SU-DHL-6 (cell line): ENCODE measurements at regions not wholly inside any gene's neighbourhood (a gene's known extent, or its start where the extent isn't known, plus 50 kb on each side); places are given as distances from the start of the nearest gene placed in this dataset.

ENCODE experiments used
- H2AFZ ChIP-seq: fragments of 200-600 bp; sonication (generic); 2 replicates; pipeline ENCODE4 v1.6.1; 2014; ENCODE audit warnings: low read depth, mild to moderate bottlenecking, moderate library complexity, mixed read lengths, antibody characterized with exemption, low read length; ENCODE audit not compliant: severe bottlenecking
- H3F3A ChIP-seq: fragments of 200-600 bp; shearing (Covaris generic); 2 replicates; pipeline ENCODE4 v1.6.0; 2016; ENCODE audit warnings: antibody characterized with exemption, mild to moderate bottlenecking; ENCODE audit not compliant: insufficient read depth
- H3K27ac ChIP-seq: fragments of 200-600 bp; sonication (generic); 2 replicates; pipeline ENCODE4 v1.5.1; 2016; ENCODE audit warnings: low read depth, mild to moderate bottlenecking, low read length, moderate library complexity, mixed read lengths
- H3K27me3 ChIP-seq: fragments of 200-600 bp; sonication (generic), shearing (Covaris generic); 2 replicates; pipeline ENCODE4 v1.6.0; 2014; ENCODE audit warnings: mild to moderate bottlenecking, low read length
- H3K36me3 ChIP-seq: fragments of 200-600 bp; sonication (generic); 2 replicates; pipeline ENCODE4 v1.6.1; 2014; ENCODE audit warnings: mild to moderate bottlenecking, low read length, mixed read lengths
- H3K4me2 ChIP-seq: fragments of 300-600, 200-600 bp; shearing (Covaris generic), sonication (generic); 2 replicates; pipeline ENCODE4 v1.6.0; 2014; ENCODE audit warnings: low read length, low read depth, mild to moderate bottlenecking; ENCODE audit not compliant: poor library complexity, severe bottlenecking
- H3K4me3 ChIP-seq: fragments of 200-600 bp; sonication (generic); 2 replicates; pipeline ENCODE4 v1.5.1; 2014; ENCODE audit warnings: antibody characterized with exemption, low read length, mild to moderate bottlenecking, mixed read lengths; ENCODE audit not compliant: insufficient read depth, poor library complexity, severe bottlenecking
- H3K79me2 ChIP-seq: fragments of 200-600 bp; sonication (generic); 2 replicates; pipeline ENCODE4 v1.6.1; 2014; ENCODE audit warnings: mild to moderate bottlenecking, low read length, moderate library complexity; ENCODE audit not compliant: insufficient read depth
- H3K9ac ChIP-seq: fragments of 200-600 bp; sonication (generic); 2 replicates; pipeline ENCODE4 v1.7.0; 2014; ENCODE audit warnings: mild to moderate bottlenecking, low read length
- H3K9me2 ChIP-seq: fragments of 200-600 bp; sonication (generic); replicated peaks from 2 replicates; pipeline ENCODE4 v1.6.1; 2014; ENCODE audit warnings: low read length; ENCODE audit not compliant: insufficient read depth
- H3K9me3 ChIP-seq: fragments of 200-600 bp; sonication (generic); 2 replicates; pipeline ENCODE4 v1.6.1; 2014; ENCODE audit warnings: low read length, mixed read lengths; ENCODE audit not compliant: insufficient read depth
- H4K20me1 ChIP-seq: fragments of 200-600 bp; sonication (generic); 2 replicates; pipeline ENCODE4 v1.6.1; 2014; ENCODE audit warnings: low read depth, mild to moderate bottlenecking, antibody characterized with exemption, low read length, moderate library complexity, mixed read lengths
- CTCF ChIP-seq: fragments of 200-600 bp; sonication (generic); IDR thresholded peaks from one replicate; pipeline ENCODE4 v1.5.1; 2017; ENCODE audit warnings: antibody characterized with exemption, mild to moderate bottlenecking, low read length, moderate library complexity; ENCODE audit not compliant: insufficient read depth, poor library complexity, severe bottlenecking
- EZH2phosphoT487 ChIP-seq: fragments of 200-600 bp; sonication (generic), shearing (Covaris generic); conservative IDR thresholded peaks from 2 replicates; pipeline ENCODE4 v1.6.1; 2018; ENCODE audit warnings: mild to moderate bottlenecking, antibody characterized with exemption, low read length, moderate library complexity, mixed read lengths

GRCh38 chr4:130090427-130090826, 994.5 kb downstream of the C4orf33 start:
- Histone ChIP-seq H2AFZ (no peak overlapping the region), H3K4me3 (no peak overlapping the region), H3K9ac (no peak overlapping the region), H3K9me2 (no peaks in the 10 kb centered on the region), H3K79me2 (no peaks in the 10 kb centered on the region), H3K36me3 (no peaks in the 10 kb centered on the region), H3F3A (no peaks in the 10 kb centered on the region), H3K27me3 (no peaks in the 10 kb centered on the region), H3K9me3 (no peaks in the 10 kb centered on the region), H4K20me1 (no peaks in the 10 kb centered on the region), H3K4me2 (no peak overlapping the region), H3K27ac (no peak overlapping the region)
- TF ChIP-seq CTCF (no peak), EZH2phosphoT487 (no peak)

- Histone ChIP-seq H4K20me1 (no peaks in the 10 kb centered on the region), H3K27ac (no peak overlapping the region), H3K36me3 (no peaks in the 10 kb centered on the region), H3K27me3 (no peaks in the 10 kb centered on the region), H3K9me3 (no peaks in the 10 kb centered on the region), H3F3A (no peaks in the 10 kb centered on the region), H3K9ac (no peak overlapping the region), H3K9me2 (no peaks in the 10 kb centered on the region), H3K4me2 (no peak overlapping the region), H3K4me3 (no peak overlapping the region), H3K79me2 (no peaks in the 10 kb centered on the region), H2AFZ (no peak overlapping the region)
- TF ChIP-seq EZH2phosphoT487: no peak
- TF ChIP-seq CTCF: no peak
Observed at GRCh38 chr4:130092187-130093015, 996.4 kb downstream of the C4orf33 start.

- H3K36me3 ChIP-seq: no peaks in the 10 kb centered on the region
- H3K4me2 ChIP-seq: no peak overlapping the region
- no peak for TF ChIP-seq CTCF
- TF ChIP-seq EZH2phosphoT487: no peak
- H3K9me3 ChIP-seq: no peaks in the 10 kb centered on the region
- no peak overlapping the region for H3K4me3 ChIP-seq
- H3K27ac ChIP-seq: no peak overlapping the region
- no peaks in the 10 kb centered on the region for H4K20me1 ChIP-seq
- H3F3A ChIP-seq: no peaks in the 10 kb centered on the region
- no peak overlapping the region for H2AFZ ChIP-seq
- no peaks in the 10 kb centered on the region for H3K27me3 ChIP-seq
- H3K79me2 ChIP-seq: no peaks in the 10 kb centered on the region
- no peaks in the 10 kb centered on the region for H3K9me2 ChIP-seq
- H3K9ac ChIP-seq: no peak overlapping the region
Observed at GRCh38 chr4:130099105-130099504, 1003.2 kb downstream of the C4orf33 start.
